NB4 (cell line): ENCODE measurements at regions not wholly inside any gene's neighbourhood (a gene's known extent, or its start where the extent isn't known, plus 50 kb on each side); places are given as distances from the start of the nearest gene placed in this dataset.

Source experiments
- CTCF ChIP-seq: IDR thresholded peaks from one replicate; pipeline ENCODE4 v1.5.1; 2012; ENCODE audit warnings: low read depth, low read length
- POLR2A ChIP-seq: IDR thresholded peaks from 2 replicates; pipeline ENCODE4 v1.6.1; 2011; ENCODE audit warnings: mild to moderate bottlenecking; ENCODE audit not compliant: insufficient read length; ENCODE audit errors: extremely low read depth

DNA sequence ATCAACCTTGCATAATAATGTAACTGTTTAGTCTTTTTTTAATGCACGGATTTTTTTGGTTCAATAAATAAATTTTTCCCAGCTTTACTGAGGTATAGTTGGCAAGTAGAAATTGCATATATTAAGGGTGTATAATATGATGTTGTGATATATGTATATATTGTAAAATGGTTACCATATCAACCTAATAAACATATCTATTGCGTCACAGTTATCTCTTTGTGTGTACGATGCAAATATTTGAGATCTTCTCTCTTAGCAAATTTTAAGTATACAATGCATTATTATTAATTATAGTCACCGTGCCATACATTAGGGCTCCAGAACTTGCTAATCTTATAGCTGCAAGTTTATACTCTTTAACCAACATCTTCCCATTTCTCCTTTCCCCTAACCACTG lies 57.2 kb upstream of the TMEM161B start:
- TF ChIP-seq CTCF, result no peak
- TF ChIP-seq POLR2A, result no peak
